SK-N-MC (cell line): ENCODE measurements at regions not wholly inside any gene's neighbourhood (a gene's known extent, or its start where the extent isn't known, plus 50 kb on each side); places are given as distances from the start of the nearest gene placed in this dataset.

ENCODE experiments used
- EZH2 ChIP-seq: fragments of 200-600 bp; sonication (generic); IDR thresholded peaks from one replicate; pipeline ENCODE4 v1.6.1; 2017; ENCODE audit warnings: antibody characterized with exemption
- POLR2AphosphoS5 ChIP-seq: IDR thresholded peaks from 2 replicates; pipeline ENCODE4 v1.6.1; 2012; ENCODE audit warnings: mild to moderate bottlenecking, low read depth, low read length, borderline replicate concordance

- TF ChIP-seq EZH2, result no peak
- no peak for TF ChIP-seq POLR2AphosphoS5
Observed at GRCh38 chr3:78116874-78117273, 1077.0 kb downstream of the ROBO2 start.
